NB4 (cell line): ENCODE measurements at regions not wholly inside any gene's neighbourhood (a gene's known extent, or its start where the extent isn't known, plus 50 kb on each side); places are given as distances from the start of the nearest gene placed in this dataset.

Experiments
- POLR2A ChIP-seq: IDR thresholded peaks from 2 replicates; pipeline ENCODE4 v1.6.1; 2011; ENCODE audit warnings: mild to moderate bottlenecking; ENCODE audit not compliant: insufficient read length; ENCODE audit errors: extremely low read depth
- TF ChIP-seq, protein P1 (sequence below): IDR thresholded peaks from 2 replicates; pipeline ENCODE4 v1.6.1; 2011; ENCODE audit warnings: low read depth, low read length

DNA sequence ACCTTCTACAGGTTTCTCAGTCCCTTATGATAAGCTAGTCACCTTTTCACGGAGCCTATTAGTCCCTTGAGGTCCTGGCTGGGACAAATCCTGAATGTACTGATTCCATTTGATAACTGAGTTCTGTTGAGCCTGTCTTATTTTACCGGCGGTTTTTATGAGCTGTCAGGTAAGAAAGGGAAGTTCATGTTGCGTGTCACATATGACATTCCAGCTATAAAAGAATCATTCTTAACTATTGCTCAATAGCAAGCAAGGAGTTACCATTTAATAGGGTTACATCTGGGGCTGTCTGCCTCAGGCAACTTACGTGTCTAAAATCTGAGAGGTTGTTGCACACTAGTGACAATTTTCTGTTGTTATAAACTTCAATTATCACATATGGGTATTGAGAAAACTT is 394.6 kb downstream of the TECRL start:
- TF ChIP-seq POLR2A: no peak
- TF ChIP-seq, protein P1, sequence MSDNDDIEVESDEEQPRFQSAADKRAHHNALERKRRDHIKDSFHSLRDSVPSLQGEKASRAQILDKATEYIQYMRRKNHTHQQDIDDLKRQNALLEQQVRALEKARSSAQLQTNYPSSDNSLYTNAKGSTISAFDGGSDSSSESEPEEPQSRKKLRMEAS: no peak
